Ascending aorta (tissue), 2 donors: ENCODE measurements at regions not wholly inside any gene's neighbourhood (a gene's known extent, or its start where the extent isn't known, plus 50 kb on each side); places are given as distances from the start of the nearest gene placed in this dataset.

Experiments
- DNase-seq, 2 donors: peaks; one replicate each; pipeline ENCODE4 v3.0.0-alpha.2; 2019; ENCODE audit warnings: low spot score in 2 of 2
- H3K27ac ChIP-seq, 2 donors: fragments of 200-600 bp; sonication (generic); one replicate each; pipeline ENCODE4 v1.5.1; 2016 to 2017; ENCODE audit warnings: mild to moderate bottlenecking in 1 of 2
- H3K27me3 ChIP-seq: fragments of 200-600 bp; sonication (generic); one replicate; pipeline ENCODE4 v1.5.1; 2017
- H3K36me3 ChIP-seq, 2 donors: fragments of 200-600 bp; sonication (generic); one replicate each; pipeline ENCODE4 v1.5.1; 2016
- H3K4me1 ChIP-seq, 2 donors: fragments of 200-600 bp; sonication (generic); one replicate each; pipeline ENCODE4 v1.5.1; 2016 to 2017; ENCODE audit warnings: mild to moderate bottlenecking in 1 of 2
- H3K4me3 ChIP-seq, 2 donors: fragments of 200-600 bp; sonication (generic); one replicate each; pipeline ENCODE4 v1.5.1; 2016 to 2017; ENCODE audit warnings: mild to moderate bottlenecking in 1 of 2
- H3K9me3 ChIP-seq, 2 donors: fragments of 200-600 bp; sonication (generic); one replicate each; pipeline ENCODE4 v1.5.1; 2016
- intact Hi-C: fragments of 100-400 bp; cut with DNase I; formaldehyde crosslinking; loops from one replicate; pipeline ENCODE4 v1.15.1; 2023
- TF ChIP-seq, protein P1 (sequence below), 3 experiments: fragments of 200-600 bp in 2 of 3; fragments of 450-650 bp in 1 of 3; sonication (generic) in 2 of 3; IDR thresholded peaks; one replicate each; pipeline ENCODE4 v1.5.1; 2016 to 2019; ENCODE audit warnings: antibody characterized with exemption in 3 of 3, mild to moderate bottlenecking in 1 of 3, moderate library complexity in 1 of 3

DNA sequence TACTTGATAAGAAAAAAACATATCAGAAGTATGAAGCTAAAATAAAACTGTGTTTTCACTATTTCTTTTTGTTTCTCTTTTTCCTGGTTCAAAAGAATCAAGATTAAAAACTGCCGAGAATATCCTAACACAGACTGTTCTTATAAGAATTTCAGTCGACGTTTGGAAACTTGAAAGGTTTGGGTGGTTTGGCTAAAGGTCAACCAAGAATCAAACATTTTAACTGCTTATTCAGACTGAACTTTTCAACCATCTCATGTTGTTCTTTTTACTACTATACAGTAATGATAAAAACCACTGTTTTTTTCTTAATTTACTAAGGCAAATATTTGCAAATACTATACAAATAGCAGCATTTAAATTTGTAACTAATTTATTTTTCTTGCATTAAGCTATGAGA is 308.5 kb upstream of the TFPI start:
- intact Hi-C loops: no loop called here
- H3K4me3 ChIP-seq: no peak overlapping the region
- H3K9me3 ChIP-seq: no peaks in the 10 kb centered on the region
- H3K27me3 ChIP-seq: no peaks in the 10 kb centered on the region
- H3K36me3 ChIP-seq: no peaks in the 10 kb centered on the region
- TF ChIP-seq, protein P1, sequence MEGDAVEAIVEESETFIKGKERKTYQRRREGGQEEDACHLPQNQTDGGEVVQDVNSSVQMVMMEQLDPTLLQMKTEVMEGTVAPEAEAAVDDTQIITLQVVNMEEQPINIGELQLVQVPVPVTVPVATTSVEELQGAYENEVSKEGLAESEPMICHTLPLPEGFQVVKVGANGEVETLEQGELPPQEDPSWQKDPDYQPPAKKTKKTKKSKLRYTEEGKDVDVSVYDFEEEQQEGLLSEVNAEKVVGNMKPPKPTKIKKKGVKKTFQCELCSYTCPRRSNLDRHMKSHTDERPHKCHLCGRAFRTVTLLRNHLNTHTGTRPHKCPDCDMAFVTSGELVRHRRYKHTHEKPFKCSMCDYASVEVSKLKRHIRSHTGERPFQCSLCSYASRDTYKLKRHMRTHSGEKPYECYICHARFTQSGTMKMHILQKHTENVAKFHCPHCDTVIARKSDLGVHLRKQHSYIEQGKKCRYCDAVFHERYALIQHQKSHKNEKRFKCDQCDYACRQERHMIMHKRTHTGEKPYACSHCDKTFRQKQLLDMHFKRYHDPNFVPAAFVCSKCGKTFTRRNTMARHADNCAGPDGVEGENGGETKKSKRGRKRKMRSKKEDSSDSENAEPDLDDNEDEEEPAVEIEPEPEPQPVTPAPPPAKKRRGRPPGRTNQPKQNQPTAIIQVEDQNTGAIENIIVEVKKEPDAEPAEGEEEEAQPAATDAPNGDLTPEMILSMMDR (IDR thresholded peaks at IDR 0.05): no peak
- H3K4me1 ChIP-seq: no peaks in the 10 kb centered on the region
- no peak for DNase-seq
- H3K27ac ChIP-seq: peak overlapping the region in 1 of 2 donors; percentile 55

DNA sequence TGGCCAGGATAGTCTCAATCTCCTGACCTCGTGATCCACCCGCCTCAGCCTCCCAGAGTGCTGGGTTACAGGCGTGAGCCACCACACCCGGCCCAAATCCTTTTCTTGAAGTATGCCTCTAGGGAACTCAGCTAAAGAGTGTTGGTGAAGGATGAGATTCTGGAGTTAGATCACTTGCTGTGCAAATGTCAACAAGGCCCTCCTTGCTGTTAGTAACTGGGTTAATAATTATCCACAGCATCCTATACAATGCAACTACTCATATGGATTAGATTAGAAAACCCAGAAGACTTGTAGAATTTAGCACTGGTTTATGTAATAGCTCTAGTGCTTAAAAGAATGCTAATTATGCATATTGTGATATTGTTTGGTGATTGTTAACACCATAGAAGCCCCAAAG is 310.8 kb upstream of the TFPI start:
- H3K36me3 ChIP-seq: no peaks in the 10 kb centered on the region
- H3K27me3 ChIP-seq: no peaks in the 10 kb centered on the region
- no peak overlapping the region for H3K27ac ChIP-seq
- TF ChIP-seq, protein P1 (IDR thresholded peaks at IDR 0.05): no peak
- intact Hi-C loops: no loop called here
- no peak for DNase-seq
- no peaks in the 10 kb centered on the region for H3K4me1 ChIP-seq
- no peaks in the 10 kb centered on the region for H3K9me3 ChIP-seq
- no peak overlapping the region for H3K4me3 ChIP-seq

DNA sequence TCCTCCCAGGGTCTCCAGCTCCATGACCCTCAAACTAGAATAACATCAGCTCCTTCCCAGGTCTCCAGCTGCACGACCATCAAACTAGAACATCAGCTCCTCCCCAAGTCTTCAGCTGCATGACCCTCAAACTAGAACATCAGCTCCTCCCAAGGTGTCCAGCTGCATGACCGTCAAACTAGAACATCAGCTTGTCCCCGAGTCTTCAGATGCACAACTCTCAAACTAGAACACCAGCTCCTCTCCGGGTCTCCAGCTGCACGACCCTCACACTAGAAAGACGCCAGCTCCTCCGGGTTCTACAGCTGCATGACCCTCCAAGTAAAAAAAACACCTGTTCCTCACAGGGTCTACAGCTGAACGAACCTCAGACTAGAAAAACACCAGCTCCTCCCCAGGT is 312.9 kb upstream of the TFPI start:
- H3K27me3 ChIP-seq: no peaks in the 10 kb centered on the region
- no peak overlapping the region for H3K27ac ChIP-seq
- no peak for DNase-seq
- no peaks in the 10 kb centered on the region for H3K9me3 ChIP-seq
- TF ChIP-seq, protein P1 (IDR thresholded peaks at IDR 0.05): no peak
- H3K4me3 ChIP-seq: no peak overlapping the region
- H3K36me3 ChIP-seq: no peaks in the 10 kb centered on the region
- intact Hi-C loops: no loop called here
- no peaks in the 10 kb centered on the region for H3K4me1 ChIP-seq

DNA sequence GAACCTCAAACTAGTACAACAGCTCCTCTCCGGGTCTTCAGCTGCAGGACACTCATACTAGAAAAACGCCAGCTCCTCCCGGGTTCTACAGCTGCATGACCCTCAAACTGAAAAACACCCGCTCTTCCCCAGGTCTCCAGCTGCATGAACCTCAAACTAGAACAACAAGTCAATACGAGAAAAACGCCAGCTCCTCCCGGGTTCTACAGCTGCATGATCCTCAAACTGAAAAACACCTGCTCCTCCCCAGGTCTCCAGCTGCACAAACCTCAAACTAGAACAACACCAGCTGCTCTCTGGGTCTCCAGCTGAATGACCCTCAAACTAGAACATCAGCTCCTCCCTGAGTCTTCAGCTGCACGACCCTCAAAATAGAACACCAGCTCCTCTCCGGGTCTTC is 315.0 kb upstream of the TFPI start:
- no peaks in the 10 kb centered on the region for H3K27me3 ChIP-seq
- DNase-seq: no peak
- H3K4me3 ChIP-seq: no peak overlapping the region
- no peaks in the 10 kb centered on the region for H3K4me1 ChIP-seq
- TF ChIP-seq, protein P1 (IDR thresholded peaks at IDR 0.05): no peak
- intact Hi-C loops: no loop called here
- H3K27ac ChIP-seq: no peak overlapping the region
- no peaks in the 10 kb centered on the region for H3K36me3 ChIP-seq
- no peaks in the 10 kb centered on the region for H3K9me3 ChIP-seq

DNA sequence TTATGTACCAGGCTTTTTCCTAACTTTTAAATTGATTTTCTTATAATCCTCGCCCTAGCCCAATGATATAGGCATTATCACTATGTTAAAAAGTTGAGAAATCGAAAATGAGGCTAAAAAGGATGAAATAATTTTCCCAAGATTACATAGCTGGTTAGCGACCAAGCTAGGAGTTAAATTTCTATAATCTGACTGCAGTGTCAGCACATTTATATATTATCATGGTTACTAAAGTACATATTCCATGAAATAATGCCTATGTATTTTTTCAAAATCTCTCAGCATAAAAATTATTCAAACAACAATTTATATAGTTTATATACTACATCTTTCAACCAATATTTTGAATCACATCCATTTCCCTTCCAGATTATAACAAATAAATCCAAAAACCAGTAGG is 317.3 kb upstream of the TFPI start:
- TF ChIP-seq, protein P1 (IDR thresholded peaks at IDR 0.05): no peak
- intact Hi-C loops: no loop called here
- Histone ChIP-seq H3K27ac (no peak overlapping the region), H3K27me3 (no peaks in the 10 kb centered on the region), H3K4me3 (no peak overlapping the region), H3K9me3 (no peaks in the 10 kb centered on the region), H3K36me3 (no peaks in the 10 kb centered on the region), H3K4me1 (no peaks in the 10 kb centered on the region)
- DNase-seq: no peak

DNA sequence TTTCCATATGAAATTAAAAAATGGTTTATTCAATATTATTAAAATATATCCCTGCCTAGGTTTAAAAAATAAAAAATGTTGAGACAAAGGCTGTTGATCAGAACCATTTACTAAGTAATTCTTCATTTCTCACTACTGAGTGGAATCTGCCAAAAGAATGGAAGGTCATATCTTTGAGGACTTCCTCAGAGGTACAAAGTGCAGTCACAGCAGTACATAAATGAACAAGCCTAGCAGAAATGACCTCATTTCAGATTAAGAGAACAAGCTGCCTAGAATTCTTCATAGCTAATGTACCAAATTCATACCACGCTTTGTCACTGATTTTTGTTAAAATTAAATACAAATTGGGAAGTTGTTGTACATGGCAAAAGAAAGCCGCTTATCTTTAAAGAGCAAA is 318.9 kb upstream of the TFPI start:
- intact Hi-C loops: no loop called here
- TF ChIP-seq, protein P1 (IDR thresholded peaks at IDR 0.05): no peak
- no peaks in the 10 kb centered on the region for H3K27me3 ChIP-seq

More for the DNA sequence above, 318.9 kb upstream of the TFPI start:
- no peaks in the 10 kb centered on the region for H3K9me3 ChIP-seq
- no peaks in the 10 kb centered on the region for H3K4me1 ChIP-seq
- DNase-seq: no peak
- no peaks in the 10 kb centered on the region for H3K36me3 ChIP-seq
- H3K4me3 ChIP-seq: no peak overlapping the region
- H3K27ac ChIP-seq: no peak overlapping the region
